ENCODE measurements at regions not wholly inside any gene's neighbourhood (a gene's known extent, or its start where the extent isn't known, plus 50 kb on each side); places are given as distances from the start of the nearest gene placed in this dataset.

DNA sequence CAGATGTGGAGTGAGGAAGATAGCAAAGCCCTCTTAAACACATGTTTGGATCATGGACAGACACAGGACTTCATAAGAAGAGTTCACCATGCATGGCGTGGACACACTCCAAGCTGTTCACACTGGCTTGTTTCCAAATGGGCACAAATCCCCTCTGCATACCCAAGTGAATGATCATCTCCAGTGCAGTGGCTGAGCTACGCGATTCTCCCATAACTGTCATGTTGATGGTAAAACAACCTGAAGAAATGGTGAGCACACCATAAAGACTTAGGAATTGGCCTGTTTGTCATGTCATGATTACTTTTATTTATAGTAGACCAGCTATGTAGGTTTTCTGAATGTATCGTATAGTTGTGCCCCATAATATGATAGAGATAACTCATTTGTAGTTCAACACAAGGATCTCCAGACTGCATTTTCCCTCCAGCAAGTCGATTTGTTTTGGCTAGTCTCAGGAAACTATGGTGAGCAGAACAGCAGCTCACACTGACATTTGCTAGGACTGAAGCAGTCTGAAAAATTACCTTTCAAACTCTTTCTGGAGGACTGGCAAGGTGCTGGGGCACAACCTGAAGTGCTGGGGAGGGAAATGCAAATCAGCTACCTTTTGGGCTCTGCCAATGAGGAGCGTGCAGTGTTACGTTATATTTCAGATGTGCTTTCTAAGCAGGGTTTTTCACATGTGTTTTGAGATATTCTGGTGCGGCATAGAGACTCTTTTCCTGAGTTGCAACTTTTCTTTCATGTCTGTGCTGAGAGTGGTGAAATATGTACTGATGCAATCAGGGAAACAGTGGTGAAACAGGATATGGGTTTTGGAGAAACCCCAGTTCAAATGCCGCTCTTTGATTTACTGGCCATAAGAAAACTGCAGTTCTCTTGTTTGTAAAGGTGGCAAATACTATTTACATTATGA lies 629.6 kb upstream of the DPP6 start:
- Mint-ChIP-seq H3K9me3 (ENCODE audit: unreplicated experiment) (peaks cover 11% of the 10 kb centered on the region), H3K27me3 (ENCODE audit: low read depth, unreplicated experiment) (no peaks in the 10 kb centered on the region), H3K4me3 (ENCODE audit: unreplicated experiment) (no peak overlapping the region), H3K4me1 (ENCODE audit: low read depth, unreplicated experiment) (no peaks in the 10 kb centered on the region), H3K36me3 (ENCODE audit: low read depth, unreplicated experiment) (no peaks in the 10 kb centered on the region), H3K27ac (ENCODE audit: unreplicated experiment) (no peak overlapping the region)
- no peak overlapping the region for H3K4me3 ChIP-seq (ENCODE audit: insufficient read depth, low read depth, low read length)
- H3K9me3 ChIP-seq (ENCODE audit: insufficient read depth, low read depth, low read length), result peaks cover 6% of the 10 kb centered on the region
- no peaks in the 10 kb centered on the region for H3K36me3 ChIP-seq (ENCODE audit: insufficient read depth, low read length)
- DNase-seq (ENCODE audit: low read depth) (no peak), FAIRE-seq (no peak)
- H3K4me1 ChIP-seq (ENCODE audit: insufficient read depth, low read length), result no peaks in the 10 kb centered on the region
- H3K79me2 ChIP-seq (ENCODE audit: insufficient read depth, low read length), result no peaks in the 10 kb centered on the region
- H3K9ac ChIP-seq (ENCODE audit: low read length), result no peak overlapping the region
- no peaks in the 10 kb centered on the region for H4K20me1 ChIP-seq (ENCODE audit: insufficient read depth, low read length)
- TF ChIP-seq, protein P1, sequence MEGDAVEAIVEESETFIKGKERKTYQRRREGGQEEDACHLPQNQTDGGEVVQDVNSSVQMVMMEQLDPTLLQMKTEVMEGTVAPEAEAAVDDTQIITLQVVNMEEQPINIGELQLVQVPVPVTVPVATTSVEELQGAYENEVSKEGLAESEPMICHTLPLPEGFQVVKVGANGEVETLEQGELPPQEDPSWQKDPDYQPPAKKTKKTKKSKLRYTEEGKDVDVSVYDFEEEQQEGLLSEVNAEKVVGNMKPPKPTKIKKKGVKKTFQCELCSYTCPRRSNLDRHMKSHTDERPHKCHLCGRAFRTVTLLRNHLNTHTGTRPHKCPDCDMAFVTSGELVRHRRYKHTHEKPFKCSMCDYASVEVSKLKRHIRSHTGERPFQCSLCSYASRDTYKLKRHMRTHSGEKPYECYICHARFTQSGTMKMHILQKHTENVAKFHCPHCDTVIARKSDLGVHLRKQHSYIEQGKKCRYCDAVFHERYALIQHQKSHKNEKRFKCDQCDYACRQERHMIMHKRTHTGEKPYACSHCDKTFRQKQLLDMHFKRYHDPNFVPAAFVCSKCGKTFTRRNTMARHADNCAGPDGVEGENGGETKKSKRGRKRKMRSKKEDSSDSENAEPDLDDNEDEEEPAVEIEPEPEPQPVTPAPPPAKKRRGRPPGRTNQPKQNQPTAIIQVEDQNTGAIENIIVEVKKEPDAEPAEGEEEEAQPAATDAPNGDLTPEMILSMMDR (IDR thresholded peaks at IDR 0.05; ENCODE audit: insufficient read depth, low read depth, low read length), result no peak
- no peak for TF ChIP-seq EZH2 (IDR thresholded peaks at IDR 0.05; ENCODE audit: insufficient read depth, low read length)
- H3K27ac ChIP-seq (ENCODE audit: low read depth, low read length), result no peak overlapping the region
- no peak overlapping the region for H3K4me2 ChIP-seq (ENCODE audit: low read length)
- H2AFZ ChIP-seq (ENCODE audit: low read depth, low read length), result no peak overlapping the region
- no peaks in the 10 kb centered on the region for H3K27me3 ChIP-seq (ENCODE audit: insufficient read depth, low read length)

DNA sequence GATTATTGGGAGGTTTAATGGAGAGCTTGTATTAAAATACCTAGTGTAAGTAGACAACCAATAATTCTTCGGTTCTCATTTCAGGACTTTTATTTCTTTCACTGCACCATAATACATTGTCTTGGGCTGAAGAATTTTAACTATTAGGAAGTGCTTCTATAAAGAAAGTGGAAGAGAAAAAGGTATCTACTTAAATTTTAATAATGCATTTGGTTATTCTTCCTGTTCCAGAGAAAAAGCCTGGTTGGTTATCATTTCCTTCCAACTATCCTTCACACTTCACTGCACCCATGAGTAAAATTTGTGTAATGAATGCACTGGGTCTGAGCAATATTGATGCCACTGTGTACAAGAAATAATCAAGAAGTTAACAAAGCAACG lies 629.0 kb upstream of the DPP6 start:
- FAIRE-seq, result no peak
- H3K4me3 Mint-ChIP-seq (ENCODE audit: unreplicated experiment), result no peak overlapping the region

More for the DNA sequence above, 629.0 kb upstream of the DPP6 start:
- TF ChIP-seq, protein P1 (IDR thresholded peaks at IDR 0.05; ENCODE audit: insufficient read depth, low read depth, low read length), result no peak
- TF ChIP-seq EZH2 (IDR thresholded peaks at IDR 0.05; ENCODE audit: insufficient read depth, low read length), result no peak
- H3K36me3 ChIP-seq (ENCODE audit: insufficient read depth, low read length), result no peaks in the 10 kb centered on the region
- H3K27ac Mint-ChIP-seq (ENCODE audit: unreplicated experiment), result no peak overlapping the region
- H3K27me3 ChIP-seq (ENCODE audit: insufficient read depth, low read length), result no peaks in the 10 kb centered on the region
- no peak for DNase-seq (ENCODE audit: low read depth)
- H3K9ac ChIP-seq (ENCODE audit: low read length), result no peak overlapping the region
- no peaks in the 10 kb centered on the region for H4K20me1 ChIP-seq (ENCODE audit: insufficient read depth, low read length)
- H3K9me3 Mint-ChIP-seq (ENCODE audit: unreplicated experiment), result peaks cover 11% of the 10 kb centered on the region
- H3K36me3 Mint-ChIP-seq (ENCODE audit: low read depth, unreplicated experiment), result no peaks in the 10 kb centered on the region
- no peaks in the 10 kb centered on the region for H3K4me1 Mint-ChIP-seq (ENCODE audit: low read depth, unreplicated experiment)
- H3K4me2 ChIP-seq (ENCODE audit: low read length), result no peak overlapping the region
- peaks cover 6% of the 10 kb centered on the region for H3K9me3 ChIP-seq (ENCODE audit: insufficient read depth, low read depth, low read length)
- H3K79me2 ChIP-seq (ENCODE audit: insufficient read depth, low read length), result no peaks in the 10 kb centered on the region
- H3K27me3 Mint-ChIP-seq (ENCODE audit: low read depth, unreplicated experiment), result no peaks in the 10 kb centered on the region
- no peak overlapping the region for H3K4me3 ChIP-seq (ENCODE audit: insufficient read depth, low read depth, low read length)
- no peak overlapping the region for H3K27ac ChIP-seq (ENCODE audit: low read depth, low read length)
- no peak overlapping the region for H2AFZ ChIP-seq (ENCODE audit: low read depth, low read length)
- H3K4me1 ChIP-seq (ENCODE audit: insufficient read depth, low read length), result no peaks in the 10 kb centered on the region
